ENCODE measurements at regions not wholly inside any gene's neighbourhood (a gene's known extent, or its start where the extent isn't known, plus 50 kb on each side); places are given as distances from the start of the nearest gene placed in this dataset.

- ChIA-PET POLR2A (no interaction called here), CTCF (interaction anchor here (0.9 kb wide), 1 partner anchor 16 kb away, joined by 3 read pairs; no protein-coding TSS in a partner anchor)
These were observed 162.1 kb upstream of the ZNF516 start for GRCh38 chr18:76656925-76657827.

GRCh38 chr18:76654577-76654976 lies 159.5 kb upstream of the ZNF516 start:
- Mint-ChIP-seq H3K27ac (no peak overlapping the region), H3K27me3 (peaks cover 31% of the 10 kb centered on the region), H3K9me3 (no peaks in the 10 kb centered on the region), H3K36me3 (ENCODE audit: low read depth) (no peaks in the 10 kb centered on the region), H3K4me1 (no peaks in the 10 kb centered on the region), H3K4me3 (no peak overlapping the region)
- TF ChIP-seq CTCF (IDR thresholded peaks at IDR 0.05) = no peak
- CTCF ChIA-PET = no interaction called here
- intact Hi-C loops (cut with micrococcal nuclease) = no loop called here
- DNase-seq (no peak), ATAC-seq (ENCODE audit: low read depth) (no peak)
- POLR2A ChIA-PET = no interaction called here

More at GRCh38 chr18:76656925-76657827, 162.1 kb upstream of the ZNF516 start:
- Mint-ChIP-seq H3K27ac (no peak overlapping the region), H3K9me3 (no peaks in the 10 kb centered on the region), H3K4me1 (no peaks in the 10 kb centered on the region), H3K4me3 (no peak overlapping the region), H3K27me3 (peaks cover 31% of the 10 kb centered on the region), H3K36me3 (ENCODE audit: low read depth) (no peaks in the 10 kb centered on the region)
- DNase-seq (no peak), ATAC-seq (ENCODE audit: low read depth) (no peak)
- intact Hi-C loops (cut with micrococcal nuclease) = no loop called here
- TF ChIP-seq CTCF (IDR thresholded peaks at IDR 0.05) = no peak

GRCh38 chr18:76647322-76647721 lies 152.3 kb upstream of the ZNF516 start:
- intact Hi-C loops (cut with micrococcal nuclease) = no loop called here
- peaks cover 2% of the 10 kb centered on the region for H3K27me3 Mint-ChIP-seq
- no peaks in the 10 kb centered on the region for H3K4me1 Mint-ChIP-seq
- H3K4me3 Mint-ChIP-seq = no peak overlapping the region
- ChIA-PET POLR2A (no interaction called here), CTCF (no interaction called here)
- DNase-seq = no peak
- H3K9me3 Mint-ChIP-seq = no peaks in the 10 kb centered on the region
- ATAC-seq (ENCODE audit: low read depth) = no peak
- H3K36me3 Mint-ChIP-seq (ENCODE audit: low read depth) = no peaks in the 10 kb centered on the region
- H3K27ac Mint-ChIP-seq = no peak overlapping the region
- TF ChIP-seq CTCF (IDR thresholded peaks at IDR 0.05) = no peak

- Mint-ChIP-seq H3K4me3 (no peak overlapping the region), H3K27me3 (peaks cover 2% of the 10 kb centered on the region), H3K36me3 (ENCODE audit: low read depth) (no peaks in the 10 kb centered on the region), H3K4me1 (no peaks in the 10 kb centered on the region), H3K9me3 (no peaks in the 10 kb centered on the region), H3K27ac (no peak overlapping the region)
- ATAC-seq (ENCODE audit: low read depth) (no peak), DNase-seq (no peak)
- no peak for TF ChIP-seq CTCF (IDR thresholded peaks at IDR 0.05)
- CTCF ChIA-PET = no interaction called here
- POLR2A ChIA-PET = no interaction called here
- intact Hi-C loops (cut with micrococcal nuclease) = no loop called here
These were observed 149.5 kb upstream of the ZNF516 start for GRCh38 chr18:76644580-76644979.

GRCh38 chr18:76643996-76644395 lies 149.0 kb upstream of the ZNF516 start:
- ChIA-PET CTCF (no interaction called here), POLR2A (no interaction called here)
- Mint-ChIP-seq H3K9me3 (no peaks in the 10 kb centered on the region), H3K27me3 (peaks cover 2% of the 10 kb centered on the region), H3K4me1 (no peaks in the 10 kb centered on the region), H3K27ac (no peak overlapping the region), H3K4me3 (no peak overlapping the region), H3K36me3 (ENCODE audit: low read depth) (no peaks in the 10 kb centered on the region)
- TF ChIP-seq CTCF (IDR thresholded peaks at IDR 0.05) = no peak
- no peak for ATAC-seq (ENCODE audit: low read depth)
- DNase-seq = no peak
- intact Hi-C loops (cut with micrococcal nuclease) = no loop called here
